ENCODE measurements at regions not wholly inside any gene's neighbourhood (a gene's known extent, or its start where the extent isn't known, plus 50 kb on each side); places are given as distances from the start of the nearest gene placed in this dataset.

GRCh38 chr2:20925265-20925889 lies 102.5 kb upstream of the LDAH start:
- H3K27ac ChIP-seq: no peak overlapping the region
- TF ChIP-seq CTCF (conservative IDR thresholded peaks at IDR 0.05) (no peak), ZFX (IDR thresholded peaks at IDR 0.05) (no peak)

GRCh38 chr2:20919297-20919800 lies 96.4 kb upstream of the LDAH start:
- no peak for TF ChIP-seq ZFX (IDR thresholded peaks at IDR 0.05)
- TF ChIP-seq CTCF (conservative IDR thresholded peaks at IDR 0.05): no peak
- no peak overlapping the region for H3K27ac ChIP-seq

GRCh38 chr2:20917719-20918572 lies 95.0 kb upstream of the LDAH start:
- no peak overlapping the region for H3K27ac ChIP-seq
- no peak for TF ChIP-seq ZFX (IDR thresholded peaks at IDR 0.05)

- no peak overlapping the region for H3K27ac ChIP-seq
- no peak for TF ChIP-seq CTCF (conservative IDR thresholded peaks at IDR 0.05)
- no peak for TF ChIP-seq ZFX (IDR thresholded peaks at IDR 0.05)
Measured at GRCh38 chr2:20917287-20917660, 94.4 kb upstream of the LDAH start.

- peak; percentile 66 for TF ChIP-seq CTCF (conservative IDR thresholded peaks at IDR 0.05)
- no peak for TF ChIP-seq ZFX (IDR thresholded peaks at IDR 0.05)
- no peak overlapping the region for H3K27ac ChIP-seq
Measured at GRCh38 chr2:20916604-20917286, 93.8 kb upstream of the LDAH start.

- TF ChIP-seq CTCF (conservative IDR thresholded peaks at IDR 0.05): no peak
- TF ChIP-seq ZFX (IDR thresholded peaks at IDR 0.05): no peak
- no peak overlapping the region for H3K27ac ChIP-seq
Measured at GRCh38 chr2:20915271-20915670, 92.4 kb upstream of the LDAH start.

- no peak for TF ChIP-seq CTCF (conservative IDR thresholded peaks at IDR 0.05)
- TF ChIP-seq ZFX (IDR thresholded peaks at IDR 0.05): no peak
Measured at GRCh38 chr2:20914771-20915170, 91.9 kb upstream of the LDAH start.

More at GRCh38 chr2:20914771-20915170, 91.9 kb upstream of the LDAH start:
- H3K27ac ChIP-seq: no peak overlapping the region

Data from C4-2B (cell line).